Testis (tissue), 2 donors: ENCODE measurements at regions not wholly inside any gene's neighbourhood (a gene's known extent, or its start where the extent isn't known, plus 50 kb on each side); places are given as distances from the start of the nearest gene placed in this dataset.
"Not testable (repeated sequence)": the region's sequence is repeated elsewhere in the genome, so short reads cannot be mapped to it uniquely, and the experiment has no call there.

Source experiments
- DNase-seq: peaks from one replicate; pipeline ENCODE4 v3.0.0-alpha.2; 2019
- H3K27ac ChIP-seq, 2 donors: fragments of 200-600 bp; sonication (generic); one replicate each; pipeline ENCODE4 v1.5.1; 2019
- H3K27me3 ChIP-seq: fragments of 200-600 bp; sonication (generic); one replicate; pipeline ENCODE4 v1.5.1; 2019
- H3K36me3 ChIP-seq: fragments of 200-600 bp; sonication (generic); one replicate; pipeline ENCODE4 v1.5.1; 2017; ENCODE audit warnings: low read depth; ENCODE audit errors: missing control alignments
- H3K4me1 ChIP-seq: fragments of 200-600 bp; sonication (generic); one replicate; pipeline ENCODE4 v1.5.1; 2019
- H3K4me3 ChIP-seq, 2 donors: fragments of 200-600 bp; sonication (generic); one replicate each; pipeline ENCODE4 v1.5.1; 2017 to 2019
- H3K9me3 ChIP-seq: fragments of 200-600 bp; sonication (generic); one replicate; pipeline ENCODE4 v1.5.1; 2017
- POLR2A ChIP-seq: fragments of 450-650 bp; IDR thresholded peaks from one replicate; pipeline ENCODE4 v1.6.1; 2017; ENCODE audit warnings: antibody characterized with exemption, mild to moderate bottlenecking, moderate library complexity
- WGBS, 2 donors: methylation state at CpG; one replicate each; pipeline ENCODE4 v1.1.5; 2018; 5-methylcytosine and 5-hydroxymethylcytosine counted together
- intact Hi-C: fragments of 100-400 bp; cut with DNase I; formaldehyde crosslinking; loops from one replicate; pipeline ENCODE4 v1.15.1; 2023; ENCODE audit warnings: low total_unique reads
- TF ChIP-seq, protein P1 (sequence below), 3 experiments: fragments of 450-650 bp in 2 of 3; fragments of 200-600 bp in 1 of 3; sonication (generic) in 1 of 3; IDR thresholded peaks; one replicate each; pipeline ENCODE4 v1.5.1; 2016 to 2019; ENCODE audit warnings: antibody characterized with exemption in 3 of 3, mild to moderate bottlenecking in 2 of 3, moderate library complexity in 1 of 3

DNA sequence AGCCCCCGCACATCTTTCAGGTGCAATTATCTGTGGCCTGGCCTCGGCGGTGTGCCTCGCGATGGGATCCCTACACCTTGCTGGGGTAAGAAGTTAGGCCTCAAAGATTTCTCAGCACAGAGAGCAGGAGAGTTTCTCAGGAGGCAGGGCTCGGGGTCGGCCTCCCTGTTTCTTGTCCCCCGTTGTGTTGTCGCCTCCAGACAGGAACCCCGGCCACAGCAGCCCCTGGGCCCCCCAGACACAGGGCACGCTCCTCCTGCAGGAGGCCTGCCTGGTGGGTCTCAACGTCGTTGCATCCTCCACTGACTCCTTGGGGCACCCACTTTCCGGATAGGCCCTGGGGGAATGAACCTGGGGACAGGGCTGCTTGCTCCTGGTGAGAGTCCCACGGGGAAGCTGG is 229.1 kb upstream of the SHH start:
- WGBS, 2 donors, result 69 to 73% methylated on average over 13 to 15 of the region's 15 CpGs
- intact Hi-C loops, result no loop called here
- Histone ChIP-seq H3K27ac (no peak overlapping the region), H3K9me3 (no peaks in the 10 kb centered on the region), H3K27me3 (no peaks in the 10 kb centered on the region), H3K4me3 (no peak overlapping the region), H3K4me1 (no peaks in the 10 kb centered on the region), H3K36me3 (no peaks in the 10 kb centered on the region)
- DNase-seq, result no peak
- TF ChIP-seq, protein P1, sequence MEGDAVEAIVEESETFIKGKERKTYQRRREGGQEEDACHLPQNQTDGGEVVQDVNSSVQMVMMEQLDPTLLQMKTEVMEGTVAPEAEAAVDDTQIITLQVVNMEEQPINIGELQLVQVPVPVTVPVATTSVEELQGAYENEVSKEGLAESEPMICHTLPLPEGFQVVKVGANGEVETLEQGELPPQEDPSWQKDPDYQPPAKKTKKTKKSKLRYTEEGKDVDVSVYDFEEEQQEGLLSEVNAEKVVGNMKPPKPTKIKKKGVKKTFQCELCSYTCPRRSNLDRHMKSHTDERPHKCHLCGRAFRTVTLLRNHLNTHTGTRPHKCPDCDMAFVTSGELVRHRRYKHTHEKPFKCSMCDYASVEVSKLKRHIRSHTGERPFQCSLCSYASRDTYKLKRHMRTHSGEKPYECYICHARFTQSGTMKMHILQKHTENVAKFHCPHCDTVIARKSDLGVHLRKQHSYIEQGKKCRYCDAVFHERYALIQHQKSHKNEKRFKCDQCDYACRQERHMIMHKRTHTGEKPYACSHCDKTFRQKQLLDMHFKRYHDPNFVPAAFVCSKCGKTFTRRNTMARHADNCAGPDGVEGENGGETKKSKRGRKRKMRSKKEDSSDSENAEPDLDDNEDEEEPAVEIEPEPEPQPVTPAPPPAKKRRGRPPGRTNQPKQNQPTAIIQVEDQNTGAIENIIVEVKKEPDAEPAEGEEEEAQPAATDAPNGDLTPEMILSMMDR (IDR thresholded peaks at IDR 0.05), result no peak
- TF ChIP-seq POLR2A, result no peak

GRCh38 chr7:156039971-156040677 is 227.9 kb upstream of the SHH start:
- intact Hi-C loops, result no loop called here
- 49 to 71% methylated on average over 16 to 32 of the region's 32 CpGs for WGBS, 2 donors

GRCh38 chr7:156039194-156039593 is 226.9 kb upstream of the SHH start:
- H3K27ac ChIP-seq, result no peak overlapping the region
- 59 to 66% methylated on average over 10 of the region's 10 CpGs for WGBS, 2 donors

More at GRCh38 chr7:156039971-156040677, 227.9 kb upstream of the SHH start:
- peak; percentile 22 for DNase-seq
- Histone ChIP-seq H3K27ac (no peak overlapping the region), H3K4me3 (peak overlapping the region in 1 of 2 donors; percentile 1), H3K36me3 (no peaks in the 10 kb centered on the region), H3K27me3 (no peaks in the 10 kb centered on the region), H3K9me3 (no peaks in the 10 kb centered on the region), H3K4me1 (no peaks in the 10 kb centered on the region)
- TF ChIP-seq, protein P1 (IDR thresholded peaks at IDR 0.05), result no peak
- TF ChIP-seq POLR2A, result no peak

DNA sequence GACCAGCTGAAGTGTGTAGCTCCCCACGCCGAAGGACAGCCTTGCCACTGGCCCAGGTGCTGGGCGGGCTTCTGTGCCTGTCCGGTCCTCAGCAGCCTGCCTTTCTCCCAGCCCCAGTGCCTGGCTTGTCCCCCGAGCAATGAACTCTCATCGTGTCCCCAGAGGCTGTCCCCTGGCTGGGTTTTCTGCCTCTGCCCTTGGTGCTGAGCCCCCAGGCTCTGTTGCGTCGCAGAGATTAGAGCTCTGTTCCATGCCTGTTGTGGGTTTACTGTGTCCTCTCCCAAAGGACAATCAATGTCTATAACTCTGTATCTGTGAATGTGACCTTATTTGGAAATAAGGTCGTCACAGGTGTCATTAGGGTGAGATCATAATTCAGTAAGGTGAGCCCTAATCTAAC is 226.1 kb upstream of the SHH start:
- no peaks in the 10 kb centered on the region for H3K4me1 ChIP-seq
- H3K4me3 ChIP-seq, result no peak overlapping the region
- intact Hi-C loops, result no loop called here
- no peak for DNase-seq
- TF ChIP-seq, protein P1 (IDR thresholded peaks at IDR 0.05), result no peak
- TF ChIP-seq POLR2A, result no peak
- no peaks in the 10 kb centered on the region for H3K27me3 ChIP-seq
- WGBS, 2 donors, result 70 to 78% methylated on average over 7 to 9 of the region's 9 CpGs
- no peaks in the 10 kb centered on the region for H3K9me3 ChIP-seq
- no peaks in the 10 kb centered on the region for H3K36me3 ChIP-seq
- no peak overlapping the region for H3K27ac ChIP-seq

More at GRCh38 chr7:156039194-156039593, 226.9 kb upstream of the SHH start:
- no peak for DNase-seq
- Histone ChIP-seq H3K4me3 (no peak overlapping the region), H3K4me1 (no peaks in the 10 kb centered on the region), H3K9me3 (no peaks in the 10 kb centered on the region), H3K27me3 (no peaks in the 10 kb centered on the region), H3K36me3 (no peaks in the 10 kb centered on the region)
- intact Hi-C loops, result no loop called here
- TF ChIP-seq, protein P1 (IDR thresholded peaks at IDR 0.05), result no peak
- TF ChIP-seq POLR2A, result no peak

GRCh38 chr7:156036153-156036552 is 223.9 kb upstream of the SHH start:
- Histone ChIP-seq H3K4me3 (no peak overlapping the region), H3K4me1 (no peaks in the 10 kb centered on the region), H3K27me3 (no peaks in the 10 kb centered on the region), H3K36me3 (no peaks in the 10 kb centered on the region), H3K27ac (no peak overlapping the region), H3K9me3 (no peaks in the 10 kb centered on the region)
- no peak for DNase-seq
- intact Hi-C loops, result no loop called here
- WGBS, 2 donors, result 55 to 61% methylated on average over 3 of the region's 3 CpGs
- TF ChIP-seq POLR2A, result no peak
- TF ChIP-seq, protein P1 (IDR thresholded peaks at IDR 0.05), result no peak

GRCh38 chr7:156035387-156035786 is 223.1 kb upstream of the SHH start:
- WGBS, 2 donors, result 89 to 92% methylated on average over 14 to 19 of the region's 19 CpGs
- H3K36me3 ChIP-seq, H3K4me1 ChIP-seq, intact Hi-C loops, H3K27ac ChIP-seq, H3K9me3 ChIP-seq, H3K27me3 ChIP-seq, DNase-seq, H3K4me3 ChIP-seq: not testable (repeated sequence)
